ENCODE measurements at regions not wholly inside any gene's neighbourhood (a gene's known extent, or its start where the extent isn't known, plus 50 kb on each side); places are given as distances from the start of the nearest gene placed in this dataset.

DNA sequence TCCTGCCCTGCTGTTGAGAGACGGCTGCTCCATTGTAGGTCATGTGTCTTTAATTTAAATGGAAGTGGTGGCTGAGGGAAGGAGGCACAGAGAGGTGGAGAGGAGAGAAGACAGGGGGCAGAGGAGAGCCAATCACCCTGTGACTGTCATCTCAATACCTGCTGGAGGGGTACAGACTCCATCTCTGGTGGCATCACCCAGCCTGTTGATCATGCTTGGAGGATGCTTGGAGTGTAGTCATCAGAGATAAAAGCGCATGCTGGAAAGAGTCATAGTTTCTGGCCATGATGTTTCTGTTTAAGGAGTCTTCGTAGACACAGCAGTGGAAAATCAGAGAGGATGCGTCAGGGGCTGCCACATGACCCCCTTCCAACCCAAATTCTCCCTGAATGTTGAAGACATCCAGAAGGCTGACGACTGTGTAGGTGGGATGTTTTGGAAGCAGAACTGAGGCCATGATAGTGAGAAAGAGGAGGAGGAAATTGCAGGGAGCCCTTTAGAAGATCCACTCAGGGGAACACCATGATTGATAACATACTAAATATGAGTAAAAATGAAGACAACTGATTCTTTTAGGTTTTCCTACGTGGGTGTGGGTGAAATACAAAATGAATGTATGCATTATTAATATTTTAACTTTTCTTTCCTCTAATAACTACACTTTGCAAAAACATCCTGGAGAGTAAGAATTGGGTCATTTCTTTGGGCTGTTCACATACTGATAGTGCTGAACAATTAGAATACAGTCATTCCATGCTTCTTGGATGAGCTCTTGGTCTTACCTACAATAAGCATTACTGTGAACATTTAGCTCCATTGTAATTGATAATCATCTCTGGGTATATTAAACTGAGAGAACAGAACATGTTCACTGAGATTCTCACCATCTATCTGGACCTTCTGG, 210.6 kb upstream of the ATP10A start:
- Histone ChIP-seq H3K27me3 (ENCODE audit: control insufficient read depth, low read length) (no peaks in the 10 kb centered on the region), H3F3A (ENCODE audit: control insufficient read depth, insufficient read depth) (no peaks in the 10 kb centered on the region), H3K36me3 (ENCODE audit: control insufficient read depth, low read length) (no peaks in the 10 kb centered on the region), H3K9me2 (replicated peaks; ENCODE audit: control insufficient read depth, low read length) (no peaks in the 10 kb centered on the region), H3K4me3 (ENCODE audit: low read length) (no peak overlapping the region), H3K79me2 (ENCODE audit: control insufficient read depth, low read length) (no peaks in the 10 kb centered on the region), H3K4me1 (ENCODE audit: control insufficient read depth, low read length) (no peaks in the 10 kb centered on the region), H4K20me1 (ENCODE audit: control insufficient read depth, insufficient read depth, low read depth, low read length) (no peaks in the 10 kb centered on the region), H3K9me3 (ENCODE audit: control insufficient read depth, insufficient read depth, low read length) (peaks cover 32% of the 10 kb centered on the region), H3K27ac (ENCODE audit: low read depth, low read length) (no peak overlapping the region), H3K4me2 (ENCODE audit: low read length) (no peak overlapping the region)
- TF ChIP-seq, protein P1, sequence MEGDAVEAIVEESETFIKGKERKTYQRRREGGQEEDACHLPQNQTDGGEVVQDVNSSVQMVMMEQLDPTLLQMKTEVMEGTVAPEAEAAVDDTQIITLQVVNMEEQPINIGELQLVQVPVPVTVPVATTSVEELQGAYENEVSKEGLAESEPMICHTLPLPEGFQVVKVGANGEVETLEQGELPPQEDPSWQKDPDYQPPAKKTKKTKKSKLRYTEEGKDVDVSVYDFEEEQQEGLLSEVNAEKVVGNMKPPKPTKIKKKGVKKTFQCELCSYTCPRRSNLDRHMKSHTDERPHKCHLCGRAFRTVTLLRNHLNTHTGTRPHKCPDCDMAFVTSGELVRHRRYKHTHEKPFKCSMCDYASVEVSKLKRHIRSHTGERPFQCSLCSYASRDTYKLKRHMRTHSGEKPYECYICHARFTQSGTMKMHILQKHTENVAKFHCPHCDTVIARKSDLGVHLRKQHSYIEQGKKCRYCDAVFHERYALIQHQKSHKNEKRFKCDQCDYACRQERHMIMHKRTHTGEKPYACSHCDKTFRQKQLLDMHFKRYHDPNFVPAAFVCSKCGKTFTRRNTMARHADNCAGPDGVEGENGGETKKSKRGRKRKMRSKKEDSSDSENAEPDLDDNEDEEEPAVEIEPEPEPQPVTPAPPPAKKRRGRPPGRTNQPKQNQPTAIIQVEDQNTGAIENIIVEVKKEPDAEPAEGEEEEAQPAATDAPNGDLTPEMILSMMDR (IDR thresholded peaks at IDR 0.05; ENCODE audit: low read depth, low read length, poor library complexity, severe bottlenecking): no peak

DNA sequence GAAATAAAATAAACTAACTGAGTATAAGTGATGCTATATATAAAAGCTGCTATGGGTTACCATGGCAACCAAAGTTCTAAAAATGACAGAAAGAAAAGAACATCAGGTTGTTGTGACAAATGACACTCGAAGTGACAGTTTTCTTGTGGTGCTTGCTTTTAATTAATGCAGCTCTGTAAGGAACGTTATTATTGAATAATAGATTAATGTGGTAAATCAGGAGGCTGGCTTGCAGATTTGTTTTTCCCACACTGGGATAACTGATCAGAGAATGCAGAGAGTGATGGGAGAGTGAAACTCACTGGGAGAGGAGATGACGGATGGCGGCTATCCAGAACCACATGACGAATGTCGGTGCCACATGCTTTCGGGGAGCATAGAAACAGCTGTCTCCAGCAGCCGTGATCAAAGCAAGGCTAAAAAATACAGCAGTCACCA, 207.0 kb upstream of the ATP10A start:
- peaks cover 23% of the 10 kb centered on the region for H3K9me3 ChIP-seq (ENCODE audit: control insufficient read depth, insufficient read depth, low read length)
- no peaks in the 10 kb centered on the region for H3K27me3 ChIP-seq (ENCODE audit: control insufficient read depth, low read length)
- H3K27ac ChIP-seq (ENCODE audit: low read depth, low read length): no peak overlapping the region
- no peaks in the 10 kb centered on the region for H3F3A ChIP-seq (ENCODE audit: control insufficient read depth, insufficient read depth)
- H3K4me2 ChIP-seq (ENCODE audit: low read length): no peak overlapping the region
- H4K20me1 ChIP-seq (ENCODE audit: control insufficient read depth, insufficient read depth, low read depth, low read length): no peaks in the 10 kb centered on the region
- H3K36me3 ChIP-seq (ENCODE audit: control insufficient read depth, low read length): no peaks in the 10 kb centered on the region
- no peaks in the 10 kb centered on the region for H3K4me1 ChIP-seq (ENCODE audit: control insufficient read depth, low read length)
- no peak for TF ChIP-seq EZH2phosphoT487 (IDR thresholded peaks at IDR 0.05; ENCODE audit: borderline replicate concordance, low read length)
- H3K9me2 ChIP-seq (replicated peaks; ENCODE audit: control insufficient read depth, low read length): no peaks in the 10 kb centered on the region
- no peaks in the 10 kb centered on the region for H3K79me2 ChIP-seq (ENCODE audit: control insufficient read depth, low read length)
- no peak overlapping the region for H3K4me3 ChIP-seq (ENCODE audit: low read length)

DNA sequence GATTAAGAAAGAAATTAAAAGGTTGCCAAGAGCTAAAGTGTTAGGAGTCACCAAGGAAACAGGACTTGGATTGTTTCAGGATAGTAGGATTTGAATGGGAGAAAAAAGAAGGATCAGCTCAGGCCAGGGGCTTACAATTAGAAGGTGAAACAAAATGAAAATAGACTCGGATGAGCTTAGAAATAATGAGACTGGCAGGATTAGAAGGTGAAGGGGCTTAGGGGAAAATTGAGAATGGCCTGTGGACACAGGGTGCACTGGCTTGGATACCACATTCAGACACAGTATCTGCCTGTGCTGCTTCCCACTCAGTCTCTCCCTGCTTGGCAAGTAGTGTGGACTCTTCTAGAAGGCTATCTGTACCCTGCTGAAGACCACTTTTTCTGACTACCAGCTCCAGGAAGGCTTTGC, 206.1 kb upstream of the ATP10A start:
- Histone ChIP-seq H3K27me3 (ENCODE audit: control insufficient read depth, low read length) (no peaks in the 10 kb centered on the region), H3K9me2 (replicated peaks; ENCODE audit: control insufficient read depth, low read length) (no peaks in the 10 kb centered on the region), H3K79me2 (ENCODE audit: control insufficient read depth, low read length) (no peaks in the 10 kb centered on the region), H3K4me3 (ENCODE audit: low read length) (no peak overlapping the region), H3K4me2 (ENCODE audit: low read length) (no peak overlapping the region), H3K27ac (ENCODE audit: low read depth, low read length) (no peak overlapping the region), H3F3A (ENCODE audit: control insufficient read depth, insufficient read depth) (no peaks in the 10 kb centered on the region), H4K20me1 (ENCODE audit: control insufficient read depth, insufficient read depth, low read depth, low read length) (no peaks in the 10 kb centered on the region), H3K9me3 (ENCODE audit: control insufficient read depth, insufficient read depth, low read length) (peaks cover 23% of the 10 kb centered on the region), H3K36me3 (ENCODE audit: control insufficient read depth, low read length) (no peaks in the 10 kb centered on the region), H3K4me1 (ENCODE audit: control insufficient read depth, low read length) (no peaks in the 10 kb centered on the region)
- TF ChIP-seq, protein P1 (IDR thresholded peaks at IDR 0.05; ENCODE audit: low read depth, low read length, poor library complexity, severe bottlenecking): no peak
- no peak for TF ChIP-seq EZH2phosphoT487 (IDR thresholded peaks at IDR 0.05; ENCODE audit: borderline replicate concordance, low read length)

DNA sequence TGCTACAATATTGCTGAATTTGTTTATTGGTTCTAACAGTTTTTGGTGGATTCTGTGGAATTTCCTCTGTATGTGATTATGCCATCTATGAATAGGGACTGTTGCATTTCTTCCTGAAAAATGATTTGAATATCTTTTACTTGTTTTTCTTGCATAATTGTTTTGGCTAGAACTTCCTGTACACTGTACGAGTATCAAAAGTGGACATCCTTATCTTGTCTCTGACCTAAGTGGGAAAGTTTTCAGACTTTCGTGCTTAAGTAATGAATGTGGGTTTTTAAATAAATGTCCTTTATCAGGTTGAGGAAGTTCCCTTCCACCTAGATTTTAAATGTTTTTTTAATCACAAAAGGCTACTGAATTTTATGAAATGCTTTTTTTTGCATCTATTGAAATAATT, 203.8 kb upstream of the ATP10A start:
- H3F3A ChIP-seq (ENCODE audit: control insufficient read depth, insufficient read depth): no peaks in the 10 kb centered on the region
- no peak overlapping the region for H3K27ac ChIP-seq (ENCODE audit: low read depth, low read length)
- no peak overlapping the region for H3K4me2 ChIP-seq (ENCODE audit: low read length)
- no peak overlapping the region for H3K4me3 ChIP-seq (ENCODE audit: low read length)
- H3K79me2 ChIP-seq (ENCODE audit: control insufficient read depth, low read length): no peaks in the 10 kb centered on the region
- no peaks in the 10 kb centered on the region for H3K4me1 ChIP-seq (ENCODE audit: control insufficient read depth, low read length)
- no peaks in the 10 kb centered on the region for H4K20me1 ChIP-seq (ENCODE audit: control insufficient read depth, insufficient read depth, low read depth, low read length)
- H3K36me3 ChIP-seq (ENCODE audit: control insufficient read depth, low read length): no peaks in the 10 kb centered on the region
- TF ChIP-seq, protein P1 (IDR thresholded peaks at IDR 0.05; ENCODE audit: low read depth, low read length, poor library complexity, severe bottlenecking): no peak
- no peak for TF ChIP-seq EZH2phosphoT487 (IDR thresholded peaks at IDR 0.05; ENCODE audit: borderline replicate concordance, low read length)
- no peaks in the 10 kb centered on the region for H3K9me2 ChIP-seq (replicated peaks; ENCODE audit: control insufficient read depth, low read length)
- peaks cover 13% of the 10 kb centered on the region; the same call in 1 of the 2 replicates for H3K9me3 ChIP-seq (ENCODE audit: control insufficient read depth, insufficient read depth, low read length)
- no peaks in the 10 kb centered on the region for H3K27me3 ChIP-seq (ENCODE audit: control insufficient read depth, low read length)
